SIG-M5 treated with dmso at 0.1 percent for 504 hours (cell line): ENCODE measurements at regions not wholly inside any gene's neighbourhood (a gene's known extent, or its start where the extent isn't known, plus 50 kb on each side); places are given as distances from the start of the nearest gene placed in this dataset.

Source experiments
- DNase-seq: peaks from one replicate; lab custom pipeline; 2025; ENCODE audit not compliant: unreplicated experiment; lab: John Stamatoyannopoulos, UW

GRCh38 chr3:30542897-30543296, 63.5 kb upstream of the TGFBR2 start:
- DNase-seq = no peak

DNA sequence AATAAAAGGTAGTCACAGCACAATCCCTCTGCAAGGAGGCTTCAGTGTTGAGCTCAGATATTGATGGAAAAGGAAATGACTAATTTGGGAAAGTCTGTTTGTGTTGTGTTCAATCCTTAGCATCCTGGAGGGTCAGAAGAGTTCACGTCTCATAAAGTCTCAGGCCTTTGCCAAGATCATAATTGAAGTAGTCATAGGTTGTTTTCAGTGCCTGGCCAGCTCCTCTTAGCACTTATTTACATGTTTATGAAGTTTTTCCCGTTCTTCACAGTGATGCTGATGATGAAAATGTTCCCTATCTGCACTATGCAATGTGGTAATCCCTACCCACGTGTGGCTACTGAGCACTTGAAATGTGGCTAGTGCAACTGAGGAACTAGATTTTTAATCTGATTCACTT, 61.6 kb upstream of the TGFBR2 start:
- DNase-seq = no peak

DNA sequence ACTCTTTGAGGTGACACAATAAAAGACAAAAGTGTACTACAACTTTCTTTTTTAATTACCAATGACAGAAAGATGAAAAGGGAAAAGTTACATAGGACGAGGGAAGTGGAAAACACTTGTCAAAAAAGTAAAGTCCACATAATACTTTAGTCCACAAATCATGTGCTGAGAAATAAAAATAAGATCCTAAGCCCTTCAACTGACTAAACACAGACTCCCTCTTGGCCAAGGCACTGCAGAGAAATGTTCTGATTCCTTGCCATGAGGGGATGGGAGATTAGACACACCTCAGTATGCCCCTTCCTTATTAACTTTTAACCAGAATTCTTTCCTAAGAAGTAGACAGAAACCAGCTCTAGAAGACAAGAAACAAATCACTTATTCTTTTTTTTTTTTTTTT, 59.5 kb upstream of the TGFBR2 start:
- DNase-seq = no peak

- DNase-seq = no peak
Observed at GRCh38 chr3:30547716-30548115, 58.7 kb upstream of the TGFBR2 start.

DNA sequence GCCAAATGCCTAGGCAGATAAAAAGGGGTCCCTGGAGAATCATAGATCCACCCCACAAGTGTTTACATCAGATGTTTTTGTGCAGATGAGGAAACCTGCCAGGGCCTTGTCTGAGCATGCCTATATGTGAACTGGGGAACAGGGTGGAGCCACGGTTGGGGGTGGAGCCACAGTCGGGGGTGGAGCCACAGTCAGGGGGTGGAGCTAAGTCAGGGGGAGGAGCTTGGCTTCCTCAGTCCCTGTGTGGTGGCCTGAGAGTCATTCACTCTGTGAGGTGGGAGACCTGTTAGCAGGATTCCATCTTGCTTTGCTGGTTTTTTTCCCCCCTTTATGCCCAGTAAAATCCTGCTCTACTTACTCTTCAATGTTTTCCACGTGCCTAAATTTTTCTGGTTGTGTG, 57.8 kb upstream of the TGFBR2 start:
- DNase-seq = no peak

DNA sequence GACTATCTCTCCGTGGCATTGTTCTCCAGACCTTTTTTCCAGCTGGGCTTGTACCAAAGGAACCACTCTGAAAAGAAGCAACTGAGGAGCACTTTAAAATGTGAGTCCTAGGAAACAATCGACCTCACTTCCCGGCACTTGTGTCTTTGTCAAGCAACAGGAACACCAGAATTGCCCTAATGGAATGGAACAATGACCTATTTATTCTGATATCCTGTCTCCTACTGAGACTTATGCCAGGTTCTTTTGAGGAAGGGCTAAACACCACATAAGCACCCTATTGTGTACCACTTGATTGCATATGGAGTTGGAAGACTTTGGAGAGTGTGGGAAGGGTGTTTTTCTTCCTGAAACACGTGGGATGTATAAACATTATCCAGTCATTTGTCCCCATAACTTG, 56.8 kb upstream of the TGFBR2 start:
- no peak for DNase-seq

- DNase-seq = no peak
Observed at GRCh38 chr3:30550246-30550645, 56.2 kb upstream of the TGFBR2 start.

DNA sequence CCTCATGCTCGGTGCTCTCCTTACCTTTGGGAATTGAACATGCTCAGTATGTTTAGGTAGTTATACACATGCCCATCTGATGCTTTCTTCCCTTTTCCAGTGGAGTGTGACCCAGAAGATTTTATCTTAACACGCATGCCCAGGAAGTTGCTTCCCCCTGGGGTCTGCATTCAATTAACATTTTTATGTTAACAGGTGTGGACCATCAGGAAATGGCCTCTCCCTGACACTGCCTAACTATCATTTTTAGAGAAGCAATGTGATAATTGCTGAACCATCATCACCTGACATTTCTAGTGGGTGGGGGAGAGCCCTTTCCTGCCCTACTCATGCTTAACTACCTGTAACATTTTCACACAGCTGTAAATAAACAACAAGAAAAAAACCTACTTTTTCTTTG, 55.1 kb upstream of the TGFBR2 start:
- no peak for DNase-seq

DNA sequence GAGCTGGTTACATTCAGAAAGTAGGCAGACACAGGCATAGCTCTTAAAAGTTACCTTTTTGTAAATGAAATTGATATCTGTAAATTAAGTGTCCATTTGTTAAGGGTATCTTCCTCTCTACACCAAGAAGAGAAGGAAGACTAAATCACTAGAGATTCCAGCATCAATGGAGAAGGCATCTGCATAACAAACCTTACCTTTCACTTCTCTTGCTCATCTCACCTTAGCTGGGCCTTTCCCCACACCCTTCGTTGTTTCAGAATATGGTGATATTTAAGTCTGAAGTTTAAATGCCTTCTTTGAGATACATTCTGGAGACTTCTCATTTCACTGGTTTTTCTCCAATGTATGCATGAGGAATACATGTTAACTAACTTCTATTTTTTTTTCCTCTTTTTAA, 54.5 kb upstream of the TGFBR2 start:
- no peak for DNase-seq

- DNase-seq = no peak
Observed at GRCh38 chr3:30553641-30554316, 52.6 kb upstream of the TGFBR2 start.

GRCh38 chr3:30554317-30554690, 52.1 kb upstream of the TGFBR2 start:
- DNase-seq = no peak

- no peak for DNase-seq
Observed at GRCh38 chr3:30555968-30556367, 50.4 kb upstream of the TGFBR2 start.
